ENCODE measurements at regions not wholly inside any gene's neighbourhood (a gene's known extent, or its start where the extent isn't known, plus 50 kb on each side); places are given as distances from the start of the nearest gene placed in this dataset.

DNA sequence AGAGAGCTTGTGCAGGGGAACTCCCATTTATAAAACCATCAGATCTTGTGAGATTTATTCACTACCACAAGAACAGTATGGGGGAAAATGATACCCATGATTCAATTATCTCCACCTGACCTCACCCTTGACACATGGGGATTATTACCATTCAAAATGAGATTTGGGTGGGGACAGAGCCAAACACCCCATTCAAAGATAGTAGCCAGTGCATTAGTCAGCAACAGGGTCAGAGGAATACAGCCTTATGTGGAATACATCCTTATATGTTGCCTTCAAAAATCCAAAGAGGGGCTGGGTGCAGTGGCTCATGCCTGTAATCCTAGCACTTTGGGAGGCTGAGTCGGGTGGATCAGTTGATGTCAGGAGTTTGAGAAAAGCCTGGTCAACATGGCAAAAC lies 563.2 kb downstream of the CCDC171 start:
- H3K27ac ChIP-seq: no peak overlapping the region
- no peak for TF ChIP-seq CTCF (conservative IDR thresholded peaks at IDR 0.05)
- TF ChIP-seq ZFX (IDR thresholded peaks at IDR 0.05): no peak

- no peak overlapping the region for H3K27ac ChIP-seq
- TF ChIP-seq ZFX (IDR thresholded peaks at IDR 0.05) (no peak), CTCF (conservative IDR thresholded peaks at IDR 0.05) (no peak)
These were observed 565.2 kb downstream of the CCDC171 start for GRCh38 chr9:16118043-16118442.

GRCh38 chr9:16119261-16120230 lies 566.7 kb downstream of the CCDC171 start:
- no peak overlapping the region for H3K27ac ChIP-seq
- TF ChIP-seq ZFX (IDR thresholded peaks at IDR 0.05): no peak
- TF ChIP-seq CTCF (conservative IDR thresholded peaks at IDR 0.05): no peak

DNA sequence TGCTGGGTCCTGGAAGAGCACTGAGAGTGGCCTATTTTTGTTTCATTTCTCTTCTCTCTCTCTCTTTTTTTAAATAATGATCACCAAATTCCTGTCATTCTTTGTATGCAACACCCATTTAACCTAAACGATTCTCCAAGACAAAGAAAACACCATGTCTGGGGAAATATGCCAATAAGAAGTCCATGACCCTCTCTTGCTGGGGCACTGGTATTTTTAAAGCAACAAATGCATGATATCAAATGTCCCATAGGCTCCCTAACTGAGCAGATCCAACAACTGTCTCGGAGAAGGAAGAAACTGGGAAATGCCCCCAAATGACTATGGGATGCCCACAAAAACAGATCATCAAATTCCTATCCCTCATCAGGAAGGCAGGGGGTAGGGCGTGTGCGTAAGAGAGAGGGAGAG lies 567.4 kb downstream of the CCDC171 start:
- no peak overlapping the region for H3K27ac ChIP-seq
- TF ChIP-seq ZFX (IDR thresholded peaks at IDR 0.05): no peak
- no peak for TF ChIP-seq CTCF (conservative IDR thresholded peaks at IDR 0.05)

DNA sequence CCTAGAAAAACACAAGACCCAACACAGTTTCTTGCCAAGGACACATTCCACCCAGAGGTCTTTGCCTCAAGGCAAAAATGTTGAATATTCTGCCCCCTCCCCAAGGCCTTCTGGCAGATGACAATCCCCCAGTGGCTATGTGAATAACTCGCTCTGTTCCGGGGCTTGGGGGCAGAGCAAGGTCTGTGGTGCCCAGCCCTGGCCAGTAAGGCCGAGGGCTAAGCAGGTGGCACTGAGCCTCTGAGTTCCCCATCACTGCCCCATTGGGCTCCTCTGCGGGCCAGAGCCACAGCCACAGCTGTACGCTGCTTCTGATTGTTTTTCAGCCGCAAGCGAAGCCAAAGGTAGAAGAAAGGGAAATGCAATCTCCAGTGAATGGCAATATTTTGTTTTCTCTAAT lies 567.9 kb downstream of the CCDC171 start:
- H3K27ac ChIP-seq: no peak overlapping the region

DNA sequence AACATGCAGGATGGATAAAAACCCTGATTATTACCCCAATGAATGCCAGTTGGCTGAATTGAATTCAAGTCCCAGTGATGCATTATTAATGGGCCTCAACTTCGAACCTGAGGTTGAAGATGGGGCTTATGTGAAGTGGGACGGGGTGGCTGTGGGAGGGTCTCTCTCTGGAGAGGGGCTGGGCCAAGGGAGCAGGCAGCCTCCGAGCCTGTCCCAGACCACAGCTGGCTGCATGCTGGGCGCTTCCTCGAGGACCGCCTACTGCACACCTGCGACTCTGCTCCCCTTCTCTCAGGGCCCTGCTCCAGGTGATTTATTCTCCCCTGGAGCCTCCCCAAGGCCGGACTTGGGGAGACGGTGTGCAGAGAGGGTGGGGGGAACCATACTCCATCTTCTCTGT lies 568.3 kb downstream of the CCDC171 start:
- H3K27ac ChIP-seq: no peak overlapping the region

More for the DNA sequence above, 567.9 kb downstream of the CCDC171 start:
- no peak for TF ChIP-seq CTCF (conservative IDR thresholded peaks at IDR 0.05)
- TF ChIP-seq ZFX (IDR thresholded peaks at IDR 0.05): no peak

More for the DNA sequence above, 568.3 kb downstream of the CCDC171 start:
- no peak for TF ChIP-seq ZFX (IDR thresholded peaks at IDR 0.05)
- no peak for TF ChIP-seq CTCF (conservative IDR thresholded peaks at IDR 0.05)
